GM21526 (cell line): ENCODE measurements at regions not wholly inside any gene's neighbourhood (a gene's known extent, or its start where the extent isn't known, plus 50 kb on each side); places are given as distances from the start of the nearest gene placed in this dataset.
"Not testable (repeated sequence)": the region's sequence is repeated elsewhere in the genome, so short reads cannot be mapped to it uniquely, and the experiment has no call there.

Source experiments
- ATAC-seq: cut with Tn5 transposase; IDR thresholded peaks from one replicate; pipeline ENCODE4 v1.9.1; 2021; ENCODE audit warnings: moderate library complexity; ENCODE audit not compliant: unreplicated experiment, low FRiP score

DNA sequence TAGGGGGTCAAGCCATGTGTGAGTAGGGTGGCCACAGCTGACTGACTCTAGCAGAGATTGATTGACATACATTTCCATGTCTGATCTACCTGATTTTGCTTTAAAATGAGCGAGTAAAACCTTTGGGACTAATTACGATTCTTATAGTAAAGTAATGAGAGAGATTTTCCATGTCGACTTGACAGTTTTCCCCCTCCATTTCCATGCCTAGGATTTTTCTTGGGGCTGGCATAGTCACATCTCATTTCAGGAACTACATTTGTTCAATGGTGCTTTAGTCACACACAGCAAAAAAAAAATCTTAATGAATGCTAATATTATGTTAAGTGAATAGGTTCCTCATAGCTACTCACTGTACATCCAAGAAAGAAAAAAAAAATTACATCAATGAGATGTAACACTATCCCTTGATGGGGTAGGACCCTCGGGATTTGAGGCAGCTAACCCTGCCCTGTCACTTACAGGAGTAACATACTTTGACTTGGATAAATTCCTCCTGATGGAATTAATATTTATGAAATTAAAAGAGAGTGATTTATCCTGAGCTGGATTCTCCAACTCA, 690.9 kb downstream of the TDRD15 start:
- no peak for ATAC-seq

DNA sequence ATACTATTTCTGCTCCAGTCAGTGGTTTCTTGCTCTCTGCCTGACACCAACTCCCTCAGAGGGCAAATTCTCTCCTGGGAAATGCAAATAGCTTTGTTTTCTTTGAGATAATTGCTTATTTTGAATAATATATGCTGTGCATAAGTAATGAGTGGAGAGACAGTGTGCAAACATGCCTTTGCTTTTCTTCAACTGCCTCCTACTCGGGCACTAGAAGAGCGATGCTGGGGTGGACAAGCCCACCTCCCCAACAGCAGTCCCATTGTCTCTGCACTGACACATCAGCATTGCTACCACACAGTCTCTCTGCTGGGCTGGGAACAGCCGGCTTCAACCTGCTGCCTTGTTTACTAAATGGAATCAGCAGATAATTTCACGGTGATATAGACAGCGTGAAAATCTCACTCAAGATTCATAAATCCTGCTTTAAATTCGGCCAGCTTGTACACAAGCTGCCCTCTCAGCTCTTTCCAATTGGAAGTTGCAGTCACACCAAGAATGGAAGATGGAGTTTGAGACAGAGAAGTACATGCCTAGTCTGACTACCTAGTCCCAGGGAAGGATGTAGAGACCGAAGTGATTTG, 694.5 kb downstream of the TDRD15 start:
- no peak for ATAC-seq

DNA sequence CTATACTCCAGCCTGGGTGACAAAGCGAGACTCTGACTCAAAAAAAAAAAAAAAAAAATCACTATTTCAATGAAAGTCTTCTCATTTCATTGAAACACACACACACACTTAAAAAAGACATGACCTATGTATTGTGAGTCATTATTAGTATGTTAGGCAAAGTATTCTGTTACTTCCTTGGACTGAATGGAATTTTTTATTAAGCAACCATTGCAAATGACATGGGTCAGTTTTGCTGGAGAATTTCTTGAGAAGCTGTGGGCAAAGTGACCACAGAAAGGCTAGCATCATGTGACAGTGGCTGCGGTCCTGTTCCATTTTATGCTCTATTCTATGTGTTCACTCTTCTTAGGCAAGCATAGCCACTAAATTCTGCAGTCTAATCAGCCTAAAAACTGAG, 695.7 kb downstream of the TDRD15 start:
- no peak for ATAC-seq

DNA sequence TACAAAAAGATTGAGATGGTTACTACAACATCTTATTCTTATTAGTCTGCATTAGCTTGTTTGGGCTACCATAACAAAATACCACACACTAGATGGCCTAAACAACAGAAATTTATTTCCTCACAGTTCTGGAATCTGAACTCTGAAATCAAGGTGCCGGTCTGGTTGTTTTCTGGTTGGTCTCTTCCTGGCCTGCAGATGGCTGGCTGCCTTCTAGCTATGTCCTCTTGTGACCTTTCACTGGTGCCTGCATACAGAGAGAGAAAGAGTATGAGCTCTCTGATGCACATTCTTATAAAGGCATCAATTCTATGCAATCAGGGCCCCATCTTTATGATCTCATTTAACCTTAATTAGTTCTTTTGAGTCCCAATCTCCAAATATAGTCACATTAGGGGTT, 696.5 kb downstream of the TDRD15 start:
- ATAC-seq = no peak

DNA sequence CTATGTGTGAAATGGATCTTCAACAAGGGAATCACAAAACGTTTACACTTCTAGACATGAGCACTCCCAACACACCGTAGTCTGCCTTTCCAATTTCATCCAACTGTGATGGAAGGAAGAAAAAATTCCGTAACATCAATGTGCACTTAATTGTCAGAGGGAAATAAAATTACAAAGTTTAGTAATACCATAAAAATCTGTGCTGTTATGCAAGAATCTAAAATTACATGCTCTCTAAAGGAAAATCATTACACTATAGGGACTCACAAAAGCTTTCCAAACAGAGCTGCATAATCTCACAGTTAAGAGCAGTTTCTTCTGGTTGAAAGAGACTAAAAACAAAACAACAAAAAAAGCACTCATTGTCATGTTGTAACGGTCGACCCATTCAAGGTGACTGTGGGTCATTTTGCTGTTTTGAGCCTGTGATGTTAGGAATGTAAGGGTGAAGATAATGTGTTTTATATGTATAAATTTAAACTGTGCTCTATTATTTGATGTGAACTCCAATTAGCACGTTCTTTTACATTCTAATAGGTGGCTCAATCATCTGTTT, 698.0 kb downstream of the TDRD15 start:
- ATAC-seq = no peak

DNA sequence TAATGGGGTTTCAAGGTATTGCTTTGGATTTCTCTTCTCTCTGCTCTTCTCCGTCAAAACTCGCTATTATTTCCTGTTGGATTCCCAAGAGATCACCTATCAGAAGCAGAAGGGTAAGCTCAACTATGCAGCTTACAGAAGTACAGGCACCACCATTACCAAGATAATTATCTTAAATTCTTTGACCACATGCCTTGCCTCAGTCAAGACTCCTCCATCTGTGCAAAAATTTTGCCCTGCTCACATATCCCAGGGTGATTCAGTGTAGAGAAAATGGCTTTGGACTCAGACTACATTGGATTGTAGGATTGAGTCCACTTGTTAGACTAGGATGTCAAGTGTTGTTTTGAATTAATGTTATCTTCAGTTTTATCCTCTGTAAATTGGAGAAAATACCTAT, 698.7 kb downstream of the TDRD15 start:
- no peak for ATAC-seq

DNA sequence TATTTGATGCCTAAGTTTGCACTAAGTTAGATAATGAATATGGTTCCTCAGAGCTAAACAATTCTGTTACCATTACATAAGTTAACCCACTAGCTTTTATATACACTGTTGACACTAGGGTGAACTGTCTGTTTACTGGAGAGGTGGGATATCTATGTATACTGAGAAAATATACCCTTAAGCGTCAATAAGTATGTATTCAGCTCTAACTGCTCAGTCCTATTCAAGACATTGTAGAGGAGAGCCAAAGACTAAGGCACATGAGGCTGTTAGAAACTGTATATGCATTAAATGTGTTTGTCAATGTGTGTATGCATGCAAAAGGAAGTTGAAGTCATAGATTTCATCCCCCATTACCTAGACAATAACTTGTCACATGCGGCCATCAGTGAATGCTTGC, 710.0 kb downstream of the TDRD15 start:
- ATAC-seq = no peak

DNA sequence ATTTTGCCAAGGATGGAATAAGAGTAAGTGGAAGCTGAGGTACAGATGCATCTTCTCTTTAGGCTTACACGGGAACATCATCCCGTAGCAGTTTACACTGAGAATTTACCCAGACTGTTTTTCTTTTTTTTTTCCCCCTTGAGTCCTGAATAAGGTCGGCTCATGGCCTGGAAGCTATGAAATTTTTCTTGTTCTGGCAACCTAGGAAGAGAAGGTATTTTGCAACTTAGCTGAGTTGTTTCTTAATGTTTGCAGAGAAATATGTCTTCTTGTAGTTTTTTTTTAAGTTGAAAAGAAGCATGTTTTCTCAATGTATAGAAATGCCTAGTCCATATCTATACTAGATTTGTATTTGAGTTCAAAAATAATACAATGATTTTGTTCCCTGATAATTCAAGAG, 712.5 kb downstream of the TDRD15 start:
- ATAC-seq = no peak

DNA sequence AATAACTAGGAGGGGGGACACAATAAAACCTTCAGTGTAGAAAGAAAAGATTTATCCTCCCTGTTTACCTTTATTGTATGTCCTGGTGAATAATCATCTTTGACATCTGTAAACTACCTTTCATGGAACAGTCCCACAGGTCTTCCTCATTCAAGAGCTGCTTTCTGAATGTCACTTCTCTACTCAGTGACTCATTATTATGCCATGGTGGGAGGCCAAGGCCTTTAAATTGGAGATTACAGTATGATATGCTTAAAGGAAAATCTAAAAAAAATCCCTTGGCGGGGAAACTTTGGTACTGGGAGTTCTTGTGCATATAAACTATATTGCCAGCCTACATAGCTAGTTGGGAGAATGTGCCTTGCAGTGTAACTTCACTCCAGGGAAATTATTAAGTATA, 713.0 kb downstream of the TDRD15 start:
- ATAC-seq = no peak

DNA sequence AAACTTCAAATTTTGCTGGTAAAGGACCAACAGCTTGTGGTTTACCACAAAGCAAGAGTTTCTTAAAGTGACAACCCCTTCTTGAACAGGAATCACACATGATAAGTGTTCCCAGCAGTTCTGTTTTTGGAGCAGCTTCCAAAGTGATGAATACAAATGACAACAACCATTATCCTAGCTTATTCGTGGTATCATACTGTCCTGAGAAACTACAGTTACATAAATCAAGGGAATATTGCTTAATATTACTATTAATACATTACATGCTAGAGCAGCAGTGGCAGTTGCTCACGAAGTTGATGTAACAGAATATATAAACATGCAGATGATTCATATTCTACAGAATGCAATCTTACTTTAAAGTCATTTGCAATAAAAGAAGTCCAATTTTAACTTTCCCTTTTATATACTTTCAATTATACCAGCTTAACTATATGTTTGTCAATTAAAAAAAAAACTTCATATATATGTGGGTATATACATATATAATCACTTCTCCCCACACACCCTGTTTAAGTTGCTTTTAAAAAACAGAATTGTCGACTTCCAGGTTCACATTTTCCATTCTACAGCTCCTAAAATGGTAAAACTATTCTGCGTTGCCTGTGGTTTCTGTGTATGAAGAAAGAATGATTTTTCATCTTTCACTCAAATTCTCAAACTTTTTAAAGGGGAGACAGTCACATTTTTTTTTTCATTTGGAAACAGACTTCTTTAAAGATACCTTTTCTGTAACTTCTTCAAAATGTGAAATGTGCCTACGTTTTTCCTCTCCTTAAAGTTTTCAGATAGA, 713.6 kb downstream of the TDRD15 start:
- no peak for ATAC-seq

DNA sequence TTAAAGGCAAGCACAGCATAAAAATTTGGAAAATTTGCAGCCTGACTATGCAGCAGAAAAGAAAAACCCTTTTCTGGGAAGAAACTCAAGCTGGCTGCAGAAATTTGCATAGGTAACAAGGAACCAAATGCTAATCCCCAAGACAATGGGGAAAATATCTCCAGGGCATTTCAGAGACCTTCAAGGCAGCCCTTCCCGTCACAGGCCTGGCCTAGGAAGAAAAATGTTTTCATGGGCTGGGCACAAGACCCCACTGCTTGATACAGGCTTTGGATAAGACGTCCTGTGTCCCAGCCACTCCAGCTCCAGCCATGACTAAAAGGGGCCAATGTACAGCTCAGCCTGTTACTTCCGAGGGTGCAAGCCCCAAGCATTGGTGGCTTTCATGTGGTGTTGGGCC, 717.6 kb downstream of the TDRD15 start:
- no peak for ATAC-seq

DNA sequence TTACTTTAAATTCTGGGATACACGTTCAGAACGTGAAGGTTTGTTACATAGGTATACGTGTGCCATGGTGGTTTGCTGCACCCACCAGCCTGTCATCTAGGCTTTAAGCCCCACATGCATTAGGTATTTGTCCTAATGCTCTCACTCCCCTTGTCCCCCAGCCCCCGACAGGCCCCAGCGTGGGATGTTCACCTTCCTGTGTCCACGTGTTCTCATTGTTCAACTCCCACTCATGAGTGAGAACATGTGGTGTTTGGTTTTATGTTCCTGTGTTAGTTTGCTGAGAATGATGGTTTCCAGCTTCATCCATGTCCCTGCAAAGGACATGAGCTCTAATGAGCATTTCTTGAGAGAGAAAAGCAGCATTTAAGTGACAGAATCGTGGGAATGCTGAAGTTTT, 726.6 kb downstream of the TDRD15 start:
- ATAC-seq = not testable (repeated sequence)

DNA sequence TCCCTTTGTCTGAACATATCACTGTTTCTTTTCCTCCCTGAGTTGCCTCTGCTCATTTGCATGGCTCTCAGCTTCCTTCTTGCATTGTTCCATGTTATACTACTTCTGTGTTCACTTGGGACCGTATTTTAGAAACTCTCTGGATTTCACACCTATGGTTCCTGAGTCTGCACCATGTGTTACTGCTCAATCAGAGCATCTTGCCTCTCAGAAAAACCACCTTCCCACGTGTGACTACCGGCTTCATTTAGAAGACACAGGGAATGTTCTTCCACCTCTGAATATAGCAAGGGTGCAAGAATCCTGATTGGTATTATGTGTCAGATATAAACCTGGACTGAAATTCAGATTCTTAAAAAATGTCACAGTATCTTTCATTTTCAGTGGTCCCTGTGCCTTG, 731.2 kb downstream of the TDRD15 start:
- ATAC-seq = no peak

DNA sequence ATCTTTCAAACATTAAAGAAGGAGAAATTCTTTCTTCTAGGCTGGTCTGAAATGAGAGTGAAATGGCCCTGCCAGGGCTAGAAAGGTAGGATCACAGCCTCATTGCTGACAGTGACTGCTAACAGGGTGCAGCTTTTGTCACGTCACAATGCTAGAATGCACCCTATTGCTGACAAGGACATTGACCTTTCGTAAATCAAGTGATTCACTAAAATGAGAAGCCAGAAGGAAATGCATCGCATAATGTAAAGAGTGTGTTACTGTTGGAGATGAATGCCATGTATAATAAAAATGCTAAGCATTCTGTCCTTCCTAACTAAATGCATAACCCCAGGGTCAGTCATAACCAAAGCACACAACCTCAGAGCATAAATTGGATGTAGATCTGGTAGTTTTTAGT, 732.9 kb downstream of the TDRD15 start:
- no peak for ATAC-seq

DNA sequence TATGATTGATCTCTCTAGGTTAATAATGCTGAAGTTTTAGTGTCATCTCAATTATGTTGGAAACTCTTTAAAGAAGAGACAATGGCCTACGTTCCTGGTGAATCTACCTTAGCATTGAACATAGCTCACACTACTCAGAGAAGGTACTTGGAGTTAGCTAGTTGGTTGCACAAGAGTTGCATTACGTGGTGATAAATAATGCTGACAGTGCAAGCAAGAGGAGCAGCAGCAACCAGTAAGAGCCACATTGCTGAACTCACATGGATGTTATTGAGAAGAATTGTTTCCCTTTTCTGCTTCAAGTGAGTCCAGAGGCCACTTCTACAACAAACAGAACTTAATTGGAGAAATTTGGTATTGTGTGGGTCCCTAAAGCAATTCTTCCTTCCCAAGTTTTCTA, 737.1 kb downstream of the TDRD15 start:
- ATAC-seq = no peak

DNA sequence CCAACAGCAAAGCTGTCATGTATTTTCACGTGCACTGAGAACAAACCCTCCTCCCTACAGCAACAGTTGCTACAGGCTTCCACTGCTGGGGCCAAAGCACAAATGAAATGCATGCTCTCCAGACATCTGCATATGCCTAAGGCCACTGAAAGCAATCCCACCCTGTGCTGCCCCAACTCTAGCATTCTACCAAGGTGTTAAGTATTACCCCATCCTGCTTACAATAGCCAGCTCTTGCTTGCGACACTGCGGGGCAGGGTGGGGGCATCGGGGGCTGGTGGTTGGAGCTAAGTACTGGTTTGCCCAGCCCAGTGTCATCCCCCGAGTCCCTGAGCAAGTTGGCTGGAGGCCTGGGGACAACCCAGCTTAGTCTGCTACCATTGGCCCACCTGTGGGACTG, 742.5 kb downstream of the TDRD15 start:
- ATAC-seq = no peak

DNA sequence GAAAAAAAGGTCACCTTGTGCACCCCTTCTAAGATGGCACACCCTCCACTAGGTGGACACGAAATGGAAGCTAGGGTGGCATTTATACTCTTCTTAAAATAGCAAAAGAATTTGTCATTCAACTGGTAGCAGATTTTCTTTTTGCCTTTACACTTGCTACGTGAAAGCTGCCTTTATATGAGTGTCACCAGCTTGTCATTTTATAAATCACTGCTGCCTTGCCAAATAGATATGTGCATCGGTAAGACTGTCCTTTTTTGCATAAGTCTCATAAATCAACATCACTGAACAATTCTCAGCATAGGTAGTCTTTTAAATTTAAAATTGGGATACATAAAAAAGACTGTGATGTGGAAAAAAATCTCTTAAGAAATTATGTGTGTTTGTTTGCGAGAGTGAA, 764.1 kb downstream of the TDRD15 start:
- no peak for ATAC-seq

DNA sequence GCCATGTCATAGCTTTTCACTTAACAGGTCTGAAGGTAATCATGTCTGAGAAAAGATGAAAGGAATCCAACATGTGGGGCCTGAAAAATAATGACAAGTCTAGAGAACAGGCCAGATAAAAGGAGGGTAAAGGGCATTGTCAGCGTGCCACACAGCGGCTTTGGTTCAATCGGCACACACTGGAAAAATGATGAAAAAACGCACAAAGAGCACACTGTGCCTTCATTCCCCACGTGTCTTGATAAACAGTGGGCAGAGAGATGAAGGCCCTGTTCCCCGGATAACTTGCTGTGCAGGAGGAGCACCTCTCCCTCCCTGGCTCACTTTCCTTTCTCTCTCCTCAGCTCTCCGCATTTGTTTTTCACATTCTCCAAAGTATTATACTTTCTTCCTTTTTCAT, 766.3 kb downstream of the TDRD15 start:
- ATAC-seq = no peak

DNA sequence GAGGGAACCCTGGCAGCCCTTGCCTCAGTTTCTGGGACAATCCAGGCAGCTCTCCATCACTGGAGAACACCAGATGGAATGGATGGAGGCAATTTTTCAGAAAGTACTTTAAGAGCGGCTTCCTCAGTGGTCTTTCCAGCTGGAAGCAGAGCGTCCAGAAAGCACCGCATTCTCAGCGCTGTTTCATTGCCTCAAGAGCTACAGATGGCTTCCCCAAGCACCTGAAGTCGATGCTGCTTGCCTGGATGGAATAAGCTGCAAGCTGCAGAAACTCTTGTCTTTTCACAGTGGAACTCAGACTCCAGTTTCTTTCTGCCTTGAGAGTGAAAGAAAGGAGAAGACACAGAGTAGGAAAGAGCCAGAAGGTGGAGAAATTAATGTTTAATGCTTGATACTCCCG, 766.9 kb downstream of the TDRD15 start:
- no peak for ATAC-seq

DNA sequence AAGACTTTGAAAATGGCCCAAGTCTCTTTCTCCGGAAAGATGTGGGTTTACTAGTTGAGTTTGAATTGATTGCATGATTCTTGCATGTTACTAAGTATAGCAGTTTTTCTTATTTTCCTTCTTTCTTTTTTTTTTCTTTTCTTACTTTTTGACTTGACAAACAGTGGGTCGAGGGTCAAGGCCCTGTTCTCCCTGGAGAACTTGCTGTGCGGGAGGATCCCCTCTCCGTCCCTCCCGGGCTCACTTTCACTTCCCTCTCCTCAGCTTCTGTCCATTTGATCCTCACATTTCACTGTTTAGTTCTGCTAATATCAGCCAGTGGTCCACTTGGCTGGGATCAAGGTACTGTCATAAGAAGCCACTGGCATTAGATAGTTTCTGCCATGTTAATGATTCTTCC, 767.4 kb downstream of the TDRD15 start:
- ATAC-seq = no peak

DNA sequence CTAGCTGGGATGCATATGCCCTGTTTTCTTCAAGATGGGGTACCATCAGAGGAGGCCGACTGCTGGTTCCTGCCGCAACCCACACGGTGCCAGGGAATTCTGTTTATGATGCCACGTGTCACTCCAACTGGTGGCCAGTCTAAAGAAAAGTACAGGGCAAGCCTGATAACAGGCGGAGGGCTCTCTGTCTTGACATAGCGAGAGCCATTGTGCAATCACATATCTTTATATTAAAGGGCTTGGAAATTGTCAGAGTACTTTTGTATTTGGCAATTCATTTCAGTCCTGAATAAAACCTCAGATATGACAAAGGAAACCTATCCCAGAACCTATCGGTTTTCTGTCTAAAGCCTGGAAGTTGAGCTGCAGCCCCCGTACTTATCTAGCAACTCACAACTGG, 768.4 kb downstream of the TDRD15 start:
- ATAC-seq = no peak

DNA sequence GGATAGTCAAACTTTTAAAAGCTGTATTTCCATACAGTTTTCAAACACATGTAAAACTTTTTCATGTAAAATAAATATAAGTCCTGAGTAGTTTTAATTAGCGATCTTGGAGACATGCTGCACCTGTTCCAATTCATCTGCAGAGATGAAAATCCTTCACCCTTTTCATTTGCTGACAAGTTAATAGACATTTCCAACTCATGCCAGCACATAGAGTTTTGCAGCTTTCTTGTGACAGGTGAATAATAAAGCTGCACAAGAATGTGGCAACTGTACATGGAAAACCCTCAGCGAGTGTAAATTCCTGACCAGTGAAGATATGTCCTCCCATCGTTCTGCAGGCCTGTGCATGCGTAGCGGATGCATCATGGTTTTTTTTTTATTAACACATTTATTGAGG, 771.4 kb downstream of the TDRD15 start:
- no peak for ATAC-seq
